ENCODE measurements at regions not wholly inside any gene's neighbourhood (a gene's known extent, or its start where the extent isn't known, plus 50 kb on each side); places are given as distances from the start of the nearest gene placed in this dataset.

GRCh38 chr16:48087639-48088038, 68.2 kb downstream of the ABCC12 start:
- Histone ChIP-seq H4K20me1 (ENCODE audit: insufficient read depth, low read length) (no peaks in the 10 kb centered on the region), H3K27ac (ENCODE audit: low read depth, low read length, poor library complexity, severe bottlenecking) (no peak overlapping the region), H2AFZ (ENCODE audit: low read length) (no peak overlapping the region), H3K4me1 (ENCODE audit: insufficient read depth, low read length, poor library complexity, severe bottlenecking) (no peaks in the 10 kb centered on the region), H3K4me2 (ENCODE audit: low read length) (no peak overlapping the region), H3K36me3 (ENCODE audit: insufficient read depth, low read length) (no peaks in the 10 kb centered on the region), H3K9me2 (ENCODE audit: insufficient read depth, low read length) (no peaks in the 10 kb centered on the region), H3K9me3 (ENCODE audit: low read length) (no peaks in the 10 kb centered on the region), H3K4me3 (ENCODE audit: low read depth, low read length, poor library complexity, severe bottlenecking) (no peak overlapping the region), H3K79me2 (ENCODE audit: insufficient read depth, low read depth, low read length) (no peaks in the 10 kb centered on the region)
- intact Hi-C loops (cut with micrococcal nuclease; ENCODE audit: unreplicated experiment) = no loop called here
- TF ChIP-seq EZH2phosphoT487 (IDR thresholded peaks at IDR 0.05; ENCODE audit: borderline replicate concordance, low read depth, low read length) = no peak
- TF ChIP-seq, protein P1, sequence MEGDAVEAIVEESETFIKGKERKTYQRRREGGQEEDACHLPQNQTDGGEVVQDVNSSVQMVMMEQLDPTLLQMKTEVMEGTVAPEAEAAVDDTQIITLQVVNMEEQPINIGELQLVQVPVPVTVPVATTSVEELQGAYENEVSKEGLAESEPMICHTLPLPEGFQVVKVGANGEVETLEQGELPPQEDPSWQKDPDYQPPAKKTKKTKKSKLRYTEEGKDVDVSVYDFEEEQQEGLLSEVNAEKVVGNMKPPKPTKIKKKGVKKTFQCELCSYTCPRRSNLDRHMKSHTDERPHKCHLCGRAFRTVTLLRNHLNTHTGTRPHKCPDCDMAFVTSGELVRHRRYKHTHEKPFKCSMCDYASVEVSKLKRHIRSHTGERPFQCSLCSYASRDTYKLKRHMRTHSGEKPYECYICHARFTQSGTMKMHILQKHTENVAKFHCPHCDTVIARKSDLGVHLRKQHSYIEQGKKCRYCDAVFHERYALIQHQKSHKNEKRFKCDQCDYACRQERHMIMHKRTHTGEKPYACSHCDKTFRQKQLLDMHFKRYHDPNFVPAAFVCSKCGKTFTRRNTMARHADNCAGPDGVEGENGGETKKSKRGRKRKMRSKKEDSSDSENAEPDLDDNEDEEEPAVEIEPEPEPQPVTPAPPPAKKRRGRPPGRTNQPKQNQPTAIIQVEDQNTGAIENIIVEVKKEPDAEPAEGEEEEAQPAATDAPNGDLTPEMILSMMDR (conservative IDR thresholded peaks at IDR 0.05; ENCODE audit: low read length) = no peak
- no peak for DNase-seq (ENCODE audit: low spot score)
- ChIA-PET CTCF (ENCODE audit: unreplicated experiment) (no interaction called here), POLR2A (interaction anchor here (1.0 kb wide), 1 partner anchor 9 kb away, joined by 3 read pairs; no protein-coding TSS in a partner anchor)
- no TSS peak for BruUV-seq (replicated peaks)

GRCh38 chr16:48086422-48086821, 69.4 kb downstream of the ABCC12 start:
- intact Hi-C loops (cut with micrococcal nuclease; ENCODE audit: unreplicated experiment) = no loop called here

GRCh38 chr16:48085729-48086128, 70.1 kb downstream of the ABCC12 start:
- no peaks in the 10 kb centered on the region for H4K20me1 ChIP-seq (ENCODE audit: insufficient read depth, low read length)
- no peak overlapping the region for H3K4me3 ChIP-seq (ENCODE audit: low read depth, low read length, poor library complexity, severe bottlenecking)
- no peaks in the 10 kb centered on the region for H3K9me2 ChIP-seq (ENCODE audit: insufficient read depth, low read length)
- H3K79me2 ChIP-seq (ENCODE audit: insufficient read depth, low read depth, low read length) = no peaks in the 10 kb centered on the region
- no peak overlapping the region for H2AFZ ChIP-seq (ENCODE audit: low read length)
- TF ChIP-seq, protein P1 (conservative IDR thresholded peaks at IDR 0.05; ENCODE audit: low read length) = no peak
- no peak for TF ChIP-seq EZH2phosphoT487 (IDR thresholded peaks at IDR 0.05; ENCODE audit: borderline replicate concordance, low read depth, low read length)
- H3K27ac ChIP-seq (ENCODE audit: low read depth, low read length, poor library complexity, severe bottlenecking) = no peak overlapping the region
- no peak overlapping the region for H3K4me2 ChIP-seq (ENCODE audit: low read length)
- H3K36me3 ChIP-seq (ENCODE audit: insufficient read depth, low read length) = no peaks in the 10 kb centered on the region
- DNase-seq (ENCODE audit: low spot score) = no peak
- intact Hi-C loops (cut with micrococcal nuclease; ENCODE audit: unreplicated experiment) = no loop called here
- BruUV-seq (replicated peaks) = no TSS peak
- CTCF ChIA-PET (ENCODE audit: unreplicated experiment) = no interaction called here
- POLR2A ChIA-PET = no interaction called here
- H3K9me3 ChIP-seq (ENCODE audit: low read length) = no peaks in the 10 kb centered on the region
- no peaks in the 10 kb centered on the region for H3K4me1 ChIP-seq (ENCODE audit: insufficient read depth, low read length, poor library complexity, severe bottlenecking)

More at GRCh38 chr16:48086422-48086821, 69.4 kb downstream of the ABCC12 start:
- no peaks in the 10 kb centered on the region for H3K9me3 ChIP-seq (ENCODE audit: low read length)
- H3K4me2 ChIP-seq (ENCODE audit: low read length) = no peak overlapping the region
- no peak overlapping the region for H3K4me3 ChIP-seq (ENCODE audit: low read depth, low read length, poor library complexity, severe bottlenecking)
- no TSS peak for BruUV-seq (replicated peaks)
- ChIA-PET POLR2A (no interaction called here), CTCF (ENCODE audit: unreplicated experiment) (no interaction called here)
- H2AFZ ChIP-seq (ENCODE audit: low read length) = no peak overlapping the region
- DNase-seq (ENCODE audit: low spot score) = no peak
- TF ChIP-seq, protein P1 (conservative IDR thresholded peaks at IDR 0.05; ENCODE audit: low read length) = no peak
- no peak for TF ChIP-seq EZH2phosphoT487 (IDR thresholded peaks at IDR 0.05; ENCODE audit: borderline replicate concordance, low read depth, low read length)
- H3K4me1 ChIP-seq (ENCODE audit: insufficient read depth, low read length, poor library complexity, severe bottlenecking) = no peaks in the 10 kb centered on the region
- H3K79me2 ChIP-seq (ENCODE audit: insufficient read depth, low read depth, low read length) = no peaks in the 10 kb centered on the region
- no peaks in the 10 kb centered on the region for H4K20me1 ChIP-seq (ENCODE audit: insufficient read depth, low read length)
- no peak overlapping the region for H3K27ac ChIP-seq (ENCODE audit: low read depth, low read length, poor library complexity, severe bottlenecking)
- no peaks in the 10 kb centered on the region for H3K36me3 ChIP-seq (ENCODE audit: insufficient read depth, low read length)
- H3K9me2 ChIP-seq (ENCODE audit: insufficient read depth, low read length) = no peaks in the 10 kb centered on the region

All from OCI-LY7 (cell line).